Uterus (tissue), 2 donors: ENCODE measurements at regions not wholly inside any gene's neighbourhood (a gene's known extent, or its start where the extent isn't known, plus 50 kb on each side); places are given as distances from the start of the nearest gene placed in this dataset.

ENCODE experiments used
- CTCF ChIP-seq, 4 experiments: fragments of 200-600 bp in 2 of 4; fragments of 450-650 bp in 2 of 4; sonication (generic) in 2 of 4; IDR thresholded peaks; one replicate each; pipeline ENCODE4 v1.5.1; 2016 to 2019; ENCODE audit warnings: antibody characterized with exemption in 4 of 4, mild to moderate bottlenecking in 2 of 4, moderate library complexity in 1 of 4
- POLR2A ChIP-seq, 2 donors: fragments of 450-650 bp; IDR thresholded peaks; one replicate each; pipeline ENCODE4 v1.6.1; 2016; ENCODE audit warnings: antibody characterized with exemption in 2 of 2, mild to moderate bottlenecking in 1 of 2, moderate library complexity in 1 of 2

GRCh38 chr12:24708718-24709117 is 240.2 kb downstream of the BCAT1 start:
- no peak for TF ChIP-seq CTCF (IDR thresholded peaks at IDR 0.05)
- TF ChIP-seq POLR2A (IDR thresholded peaks at IDR 0.05): no peak
